HepG2 (cell line): ENCODE measurements at regions not wholly inside any gene's neighbourhood (a gene's known extent, or its start where the extent isn't known, plus 50 kb on each side); places are given as distances from the start of the nearest gene placed in this dataset.

Source experiments
- ATAC-seq: fragments of 200-7000 bp; cut with Tn5 transposase; 3 replicates; pipeline ENCODE4 v1.9.1; 2020; ENCODE audit warnings: mild to moderate bottlenecking, moderate library complexity
- BruUV-seq: library from RNA; stranded (reverse); fragments of 400-500 nt; replicated peaks from 2 replicates; lab custom pipeline; 2021; lab: Mats Ljungman, UMichigan
- CTCF ChIA-PET: fragments of 300-600 bp; formaldehyde crosslinking; extraction: SDS; loops from one replicate; lab custom pipeline; 2021; ENCODE audit warnings: low total read pairs, inconsistent platforms, low intra/inter-chr PET ratio; lab: Yijun Ruan, JAX
- POLR2A ChIA-PET: fragments of 350-600 bp; sonication (Branson Sonifier 250); formaldehyde crosslinking; loops from one replicate; lab custom pipeline; 2020; ENCODE audit warnings: antibody characterized with exemption, inconsistent platforms; lab: Yijun Ruan, JAX
- DNase-seq: peaks from one replicate; pipeline ENCODE4 v3.0.0-alpha.2; 2015; ENCODE audit warnings: low spot score
- FAIRE-seq: peaks from 3 replicates; lab custom pipeline; 2011; peaks lifted over from hg19 to GRCh38; lab: Jason Lieb, UNC
- H2AFZ ChIP-seq: one replicate; pipeline ENCODE4 v1.6.1; 2011; ENCODE audit warnings: low read length, inconsistent platforms
- H3K27ac ChIP-seq: fragments of 300-600 bp; 3 replicates; pipeline ENCODE4 v1.8.0; 2011; ENCODE audit warnings: mixed run types, mild to moderate bottlenecking, mixed read lengths, low read length, inconsistent platforms; ENCODE audit not compliant: insufficient read depth; ENCODE audit errors: extremely low read length
- H3K27me3 ChIP-seq, 2 experiments: fragments of 200-600 bp in 1 of 2; 2 replicates in 1 of 2; 3 replicates in 1 of 2; pipeline versions ENCODE4 v1.6.0 to v1.8.0; 2011; ENCODE audit warnings: low read length in 2 of 2, mild to moderate bottlenecking in 2 of 2, moderate library complexity in 2 of 2, inconsistent platforms in 1 of 2; ENCODE audit not compliant: insufficient read depth in 2 of 2, control insufficient read depth in 1 of 2
- H3K36me3 ChIP-seq, 2 experiments: fragments of 200-600 bp in 1 of 2; replicated peaks in 1 of 2; 2 replicates in 1 of 2; 3 replicates in 1 of 2; pipeline versions ENCODE4 v1.5.1 to v1.8.0; 2011; ENCODE audit warnings: low read length in 2 of 2, inconsistent platforms in 1 of 2; ENCODE audit not compliant: insufficient read depth in 2 of 2, control insufficient read depth in 1 of 2
- H3K4me1 ChIP-seq: 2 replicates; pipeline ENCODE4 v1.5.1; 2012; ENCODE audit warnings: low read length, inconsistent platforms; ENCODE audit not compliant: insufficient read depth
- H3K4me2 ChIP-seq: 2 replicates; pipeline ENCODE4 v1.6.0; 2011; ENCODE audit warnings: low read depth, low read length, inconsistent platforms
- H3K4me3 ChIP-seq, 3 experiments: fragments of 200-600 bp in 1 of 3; sonication (generic), shearing (Covaris generic) in 1 of 3; replicated peaks in 1 of 3; 2 replicates each; pipeline ENCODE4 v1.5.1; 2011 to 2016; ENCODE audit warnings: low read length in 3 of 3, inconsistent platforms in 2 of 3, low read depth in 2 of 3, mild to moderate bottlenecking in 2 of 3, control low read depth in 1 of 3, mixed read lengths in 1 of 3; ENCODE audit not compliant: insufficient read depth in 1 of 3
- H3K79me2 ChIP-seq: one replicate; pipeline ENCODE4 v1.6.1; 2011; ENCODE audit warnings: low read length, inconsistent platforms; ENCODE audit not compliant: insufficient read depth
- H3K9ac ChIP-seq: 2 replicates; pipeline ENCODE4 v1.6.0; 2011; ENCODE audit warnings: mild to moderate bottlenecking, low read depth, low read length, inconsistent platforms; ENCODE audit not compliant: insufficient read depth
- H3K9me3 ChIP-seq: 2 replicates; pipeline ENCODE4 v1.5.1; 2012; ENCODE audit warnings: mild to moderate bottlenecking, low read length
- H4K20me1 ChIP-seq: 2 replicates; pipeline ENCODE4 v1.6.0; 2011; ENCODE audit warnings: inconsistent platforms, mild to moderate bottlenecking, low read length, moderate library complexity; ENCODE audit not compliant: insufficient read depth
- ERF ChIP-seq: IDR thresholded peaks from 2 replicates; pipeline ENCODE4 v1.6.1; 2018; ENCODE audit warnings: missing biosample characterization, missing genetic modification reagents
- NR2F1 ChIP-seq, 2 experiments: fragments of 450-650 bp in 1 of 2; formaldehyde crosslinking in 1 of 2; IDR thresholded peaks; 2 replicates each; pipeline versions ENCODE4 v1.5.0 to v1.6.1; 2016 to 2020; ENCODE audit warnings: mild to moderate bottlenecking in 1 of 2, missing compliant biosample characterization in 1 of 2, missing genetic modification reagents in 1 of 2, moderate library complexity in 1 of 2
- ZFP36L2 ChIP-seq: sonication (generic); formaldehyde crosslinking; IDR thresholded peaks from 2 replicates; pipeline ENCODE4 v1.4.0; 2020; ENCODE audit warnings: missing genetic modification reagents
- ZNF136 ChIP-seq: sonication (generic); formaldehyde crosslinking; IDR thresholded peaks from 2 replicates; pipeline ENCODE4 v1.8.1; 2022; ENCODE audit warnings: low read depth, mild to moderate bottlenecking, moderate library complexity, missing genetic modification reagents
- ZNF354B ChIP-seq: sonication (generic); formaldehyde crosslinking; IDR thresholded peaks from 2 replicates; pipeline ENCODE4 v1.8.0; 2022; ENCODE audit warnings: mild to moderate bottlenecking, missing genetic modification reagents
- WGBS: methylation state at CpG from one replicate; pipeline ENCODE4 v1.1.6; 2017; ENCODE audit warnings: low lambda C conversion rate; 5-methylcytosine and 5-hydroxymethylcytosine counted together
- in situ Hi-C: cut with HindIII; loops from 2 replicates; pipeline ENCODE4 v1.10.0; 2017; ENCODE audit warnings: low pct_unique_long_range_greater_than_20kb; ENCODE audit not compliant: extremely low pct_ligation_motif_present
- intact Hi-C: fragments of 100-400 bp; cut with micrococcal nuclease; formaldehyde crosslinking; loops from one replicate; pipeline ENCODE4 v1.10.0; 2022; ENCODE audit not compliant: unreplicated experiment
- TF ChIP-seq, protein P1 (sequence below): sonication (generic); formaldehyde crosslinking; IDR thresholded peaks from 2 replicates; pipeline ENCODE4 v1.8.1; 2023; ENCODE audit warnings: mild to moderate bottlenecking, moderate library complexity, missing genetic modification reagents
- TF ChIP-seq, protein P2 (sequence below): sonication (generic); formaldehyde crosslinking; IDR thresholded peaks from 2 replicates; pipeline ENCODE4 v1.4.0; 2020; ENCODE audit warnings: missing genetic modification reagents
- TF ChIP-seq, protein P3 (sequence below): IDR thresholded peaks from 2 replicates; pipeline ENCODE4 v1.6.1; 2016; ENCODE audit warnings: missing biosample characterization, missing genetic modification reagents, low read depth
- TF ChIP-seq, protein P4 (sequence below): sonication (generic); IDR thresholded peaks from 2 replicates; pipeline ENCODE4 v1.6.1; 2016; ENCODE audit warnings: low read depth, borderline replicate concordance

DNA sequence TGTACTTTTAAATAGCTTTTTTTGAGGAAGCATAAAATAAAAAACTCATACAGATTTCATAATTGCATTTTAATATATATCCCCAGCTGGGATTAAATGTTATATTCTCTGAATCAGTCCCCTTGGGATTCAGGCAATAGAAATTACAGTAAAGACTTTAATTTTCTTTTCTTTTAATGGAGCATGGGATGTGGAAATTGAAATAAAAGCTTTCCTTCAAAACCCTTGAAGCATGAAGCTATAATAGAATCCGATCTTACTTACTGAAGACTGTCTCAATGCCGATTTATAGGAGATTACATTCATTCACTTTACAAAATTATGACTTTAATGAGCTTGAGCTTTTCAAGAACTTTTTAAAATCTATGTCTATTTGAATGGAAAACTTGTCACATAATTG is 243.4 kb downstream of the SPRY2 start:
- Histone ChIP-seq H3K9ac (no peak overlapping the region), H3K27ac (no peak overlapping the region), H2AFZ (no peak overlapping the region), H3K9me3 (peaks cover 10% of the 10 kb centered on the region; the same call in 1 of the 2 replicates), H3K4me1 (no peaks in the 10 kb centered on the region), H3K36me3 (no peaks in the 10 kb centered on the region), H3K79me2 (no peaks in the 10 kb centered on the region), H4K20me1 (no peaks in the 10 kb centered on the region), H3K27me3 (no peaks in the 10 kb centered on the region), H3K4me2 (no peak overlapping the region), H3K4me3 (no peak overlapping the region)
- no TSS peak for BruUV-seq
- POLR2A ChIA-PET: no interaction called here
- in situ Hi-C loops (no loop called here), intact Hi-C loops (no loop called here)
- TF ChIP-seq, protein P1, sequence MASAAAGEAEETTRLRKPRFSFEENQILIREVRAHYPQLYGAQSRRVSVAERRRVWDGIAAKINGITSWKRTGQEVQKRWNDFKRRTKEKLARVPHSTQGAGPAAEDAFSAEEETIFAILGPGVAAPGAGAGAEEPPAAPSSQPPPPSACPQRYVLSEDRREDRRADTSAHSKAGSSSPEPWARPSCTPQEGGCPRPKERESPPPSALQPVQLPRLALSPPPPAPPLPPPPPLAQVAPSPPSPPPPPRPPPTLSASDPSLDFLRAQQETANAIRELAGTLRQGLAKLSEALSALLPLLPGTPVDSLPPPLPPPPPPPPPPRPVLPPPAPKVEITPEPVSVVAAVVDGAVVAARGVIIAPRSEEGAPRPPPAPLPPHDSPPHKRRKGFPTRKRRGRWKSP: no peak
- TF ChIP-seq, protein P2, sequence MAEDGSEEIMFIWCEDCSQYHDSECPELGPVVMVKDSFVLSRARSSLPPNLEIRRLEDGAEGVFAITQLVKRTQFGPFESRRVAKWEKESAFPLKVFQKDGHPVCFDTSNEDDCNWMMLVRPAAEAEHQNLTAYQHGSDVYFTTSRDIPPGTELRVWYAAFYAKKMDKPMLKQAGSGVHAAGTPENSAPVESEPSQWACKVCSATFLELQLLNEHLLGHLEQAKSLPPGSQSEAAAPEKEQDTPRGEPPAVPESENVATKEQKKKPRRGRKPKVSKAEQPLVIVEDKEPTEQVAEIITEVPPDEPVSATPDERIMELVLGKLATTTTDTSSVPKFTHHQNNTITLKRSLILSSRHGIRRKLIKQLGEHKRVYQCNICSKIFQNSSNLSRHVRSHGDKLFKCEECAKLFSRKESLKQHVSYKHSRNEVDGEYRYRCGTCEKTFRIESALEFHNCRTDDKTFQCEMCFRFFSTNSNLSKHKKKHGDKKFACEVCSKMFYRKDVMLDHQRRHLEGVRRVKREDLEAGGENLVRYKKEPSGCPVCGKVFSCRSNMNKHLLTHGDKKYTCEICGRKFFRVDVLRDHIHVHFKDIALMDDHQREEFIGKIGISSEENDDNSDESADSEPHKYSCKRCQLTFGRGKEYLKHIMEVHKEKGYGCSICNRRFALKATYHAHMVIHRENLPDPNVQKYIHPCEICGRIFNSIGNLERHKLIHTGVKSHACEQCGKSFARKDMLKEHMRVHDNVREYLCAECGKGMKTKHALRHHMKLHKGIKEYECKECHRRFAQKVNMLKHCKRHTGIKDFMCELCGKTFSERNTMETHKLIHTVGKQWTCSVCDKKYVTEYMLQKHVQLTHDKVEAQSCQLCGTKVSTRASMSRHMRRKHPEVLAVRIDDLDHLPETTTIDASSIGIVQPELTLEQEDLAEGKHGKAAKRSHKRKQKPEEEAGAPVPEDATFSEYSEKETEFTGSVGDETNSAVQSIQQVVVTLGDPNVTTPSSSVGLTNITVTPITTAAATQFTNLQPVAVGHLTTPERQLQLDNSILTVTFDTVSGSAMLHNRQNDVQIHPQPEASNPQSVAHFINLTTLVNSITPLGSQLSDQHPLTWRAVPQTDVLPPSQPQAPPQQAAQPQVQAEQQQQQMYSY (CRISPR knock-in tag): no peak
- TF ChIP-seq NR2F1 (CRISPR knock-in tag; IDR thresholded peaks at IDR 0.05): no peak
- TF ChIP-seq, protein P3, sequence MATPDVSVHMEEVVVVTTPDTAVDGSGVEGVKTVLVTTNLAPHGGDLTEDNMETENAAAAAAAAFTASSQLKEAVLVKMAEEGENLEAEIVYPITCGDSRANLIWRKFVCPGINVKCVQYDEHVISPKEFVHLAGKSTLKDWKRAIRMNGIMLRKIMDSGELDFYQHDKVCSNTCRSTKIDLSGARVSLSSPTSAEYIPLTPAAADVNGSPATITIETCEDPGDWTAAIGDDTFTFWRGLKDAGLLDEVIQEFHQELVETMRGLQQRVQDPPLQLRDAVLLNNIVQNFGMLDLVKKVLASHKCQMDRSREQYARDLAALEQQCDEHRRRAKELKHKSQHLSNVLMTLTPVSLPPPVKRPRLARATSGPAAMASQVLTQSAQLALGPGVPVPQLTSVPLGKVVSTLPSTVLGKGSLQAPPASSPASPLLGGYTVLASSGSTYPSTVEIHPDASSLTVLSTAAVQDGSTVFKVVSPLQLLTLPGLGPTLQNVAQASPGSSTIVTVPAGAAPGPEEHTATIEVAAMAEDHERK (CRISPR knock-in tag): no peak
- TF ChIP-seq, protein P4, sequence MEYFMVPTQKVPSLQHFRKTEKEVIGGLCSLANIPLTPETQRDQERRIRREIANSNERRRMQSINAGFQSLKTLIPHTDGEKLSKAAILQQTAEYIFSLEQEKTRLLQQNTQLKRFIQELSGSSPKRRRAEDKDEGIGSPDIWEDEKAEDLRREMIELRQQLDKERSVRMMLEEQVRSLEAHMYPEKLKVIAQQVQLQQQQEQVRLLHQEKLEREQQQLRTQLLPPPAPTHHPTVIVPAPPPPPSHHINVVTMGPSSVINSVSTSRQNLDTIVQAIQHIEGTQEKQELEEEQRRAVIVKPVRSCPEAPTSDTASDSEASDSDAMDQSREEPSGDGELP: no peak
- no peak for TF ChIP-seq ZFP36L2 (CRISPR knock-in tag)
- no peak for TF ChIP-seq ZNF136 (CRISPR knock-in tag)
- no peak for TF ChIP-seq ERF
- TF ChIP-seq ZNF354B (CRISPR knock-in tag): no peak
- ATAC-seq: no peak
- no peak for DNase-seq
- FAIRE-seq: no peak
- CTCF ChIA-PET: no interaction called here
- WGBS: 44% methylated on average over 2 of the region's 2 CpGs
